ENCODE measurements at regions not wholly inside any gene's neighbourhood (a gene's known extent, or its start where the extent isn't known, plus 50 kb on each side); places are given as distances from the start of the nearest gene placed in this dataset.

DNA sequence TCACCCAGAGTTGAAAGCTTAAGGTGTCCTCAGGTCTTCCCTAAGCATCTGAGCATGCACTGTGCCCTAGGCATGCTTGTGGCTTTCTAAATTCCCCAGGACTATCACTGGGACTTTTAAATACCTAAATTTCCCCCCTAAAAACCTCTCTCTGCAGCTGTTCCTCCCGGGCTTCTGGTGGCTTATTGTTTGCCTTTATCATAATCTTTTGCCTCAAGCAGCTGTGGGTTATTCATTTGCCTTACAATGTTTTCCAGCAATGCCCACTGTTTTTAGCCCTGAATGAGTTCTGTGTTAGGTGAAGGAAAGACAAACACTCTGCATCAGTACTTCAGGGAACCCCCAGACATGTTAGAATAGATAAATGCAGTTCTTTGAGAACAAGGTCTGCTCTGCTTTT is 455.0 kb downstream of the ZIC3 start:
- Histone ChIP-seq H3K9me3 (no peaks in the 10 kb centered on the region), H3K4me3 (no peak overlapping the region), H3K36me3 (replicated peaks in 1 of 2; ENCODE audit: insufficient read depth in 1 of 2, low read depth in 2 of 2) (no peaks in the 10 kb centered on the region), H3K27ac (no peak overlapping the region), H3K4me1 (no peaks in the 10 kb centered on the region), H3K27me3 (no peaks in the 10 kb centered on the region)
- 9 to 10% methylated on average over 1 of the region's 1 CpG for WGBS, 2 donors
- intact Hi-C loops (cut with DNase I): no loop called here
- DNase-seq: no peak
- TF ChIP-seq, protein P1, sequence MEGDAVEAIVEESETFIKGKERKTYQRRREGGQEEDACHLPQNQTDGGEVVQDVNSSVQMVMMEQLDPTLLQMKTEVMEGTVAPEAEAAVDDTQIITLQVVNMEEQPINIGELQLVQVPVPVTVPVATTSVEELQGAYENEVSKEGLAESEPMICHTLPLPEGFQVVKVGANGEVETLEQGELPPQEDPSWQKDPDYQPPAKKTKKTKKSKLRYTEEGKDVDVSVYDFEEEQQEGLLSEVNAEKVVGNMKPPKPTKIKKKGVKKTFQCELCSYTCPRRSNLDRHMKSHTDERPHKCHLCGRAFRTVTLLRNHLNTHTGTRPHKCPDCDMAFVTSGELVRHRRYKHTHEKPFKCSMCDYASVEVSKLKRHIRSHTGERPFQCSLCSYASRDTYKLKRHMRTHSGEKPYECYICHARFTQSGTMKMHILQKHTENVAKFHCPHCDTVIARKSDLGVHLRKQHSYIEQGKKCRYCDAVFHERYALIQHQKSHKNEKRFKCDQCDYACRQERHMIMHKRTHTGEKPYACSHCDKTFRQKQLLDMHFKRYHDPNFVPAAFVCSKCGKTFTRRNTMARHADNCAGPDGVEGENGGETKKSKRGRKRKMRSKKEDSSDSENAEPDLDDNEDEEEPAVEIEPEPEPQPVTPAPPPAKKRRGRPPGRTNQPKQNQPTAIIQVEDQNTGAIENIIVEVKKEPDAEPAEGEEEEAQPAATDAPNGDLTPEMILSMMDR (IDR thresholded peaks at IDR 0.05): no peak
- TF ChIP-seq POLR2A (IDR thresholded peaks at IDR 0.05): no peak
- no peak for ATAC-seq

DNA sequence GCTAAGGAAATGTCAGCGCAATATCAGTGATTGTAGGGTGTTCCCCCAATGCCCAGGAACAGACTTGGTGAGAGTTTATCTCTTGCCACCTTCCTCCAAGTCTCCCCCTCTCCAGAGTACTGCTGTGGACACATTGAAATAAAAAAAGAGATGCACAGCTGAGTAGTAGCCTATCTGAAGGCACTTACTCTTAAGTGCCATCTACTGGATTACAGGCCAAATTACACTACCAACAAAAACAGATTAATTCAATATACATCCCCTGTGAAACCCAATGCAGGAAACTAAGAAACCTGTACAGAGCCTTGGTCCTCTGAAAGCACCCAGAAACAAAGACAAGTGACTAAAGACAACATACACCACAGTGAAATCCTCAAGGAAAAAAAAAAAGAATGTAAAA is 460.3 kb downstream of the ZIC3 start:
- WGBS, 2 donors: 88 to 100% methylated on average over 1 of the region's 1 CpG
- Histone ChIP-seq H3K4me1 (no peaks in the 10 kb centered on the region), H3K36me3 (replicated peaks in 1 of 2; ENCODE audit: insufficient read depth in 1 of 2, low read depth in 2 of 2) (no peaks in the 10 kb centered on the region), H3K27ac (no peak overlapping the region), H3K4me3 (no peak overlapping the region), H3K27me3 (no peaks in the 10 kb centered on the region), H3K9me3 (no peaks in the 10 kb centered on the region)
- intact Hi-C loops (cut with DNase I): no loop called here
- TF ChIP-seq, protein P1 (IDR thresholded peaks at IDR 0.05): peak in 5 of 7 experiments; percentile 12 to 45 (median 24)
- no peak for TF ChIP-seq POLR2A (IDR thresholded peaks at IDR 0.05)
- DNase-seq (no peak), ATAC-seq (no peak)

DNA sequence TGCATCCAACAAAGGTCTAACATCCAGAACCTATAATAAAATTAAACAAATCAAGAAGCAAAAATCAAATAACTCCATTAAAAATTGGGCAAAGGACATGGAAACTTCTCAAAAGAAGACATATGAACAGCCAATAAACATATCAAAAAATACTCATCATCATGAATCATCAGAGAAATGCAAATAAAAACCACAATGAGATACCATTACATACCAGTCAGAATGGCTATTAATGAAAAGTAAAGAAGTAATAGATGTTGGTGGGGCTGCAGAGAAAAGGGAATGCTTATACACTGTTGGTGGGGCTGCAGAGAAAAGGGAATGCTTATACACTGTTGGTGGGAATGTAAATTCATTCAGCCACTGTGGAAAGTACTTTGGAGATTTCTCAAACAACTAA is 465.8 kb downstream of the ZIC3 start:
- no peak for DNase-seq
- no peaks in the 10 kb centered on the region for H3K36me3 ChIP-seq (replicated peaks in 1 of 2; ENCODE audit: insufficient read depth in 1 of 2, low read depth in 2 of 2)
- ATAC-seq: no peak
- intact Hi-C loops (cut with DNase I): no loop called here
- TF ChIP-seq, protein P1 (IDR thresholded peaks at IDR 0.05): no peak
- no peak for TF ChIP-seq POLR2A (IDR thresholded peaks at IDR 0.05)
- no peak overlapping the region for H3K27ac ChIP-seq
- H3K4me3 ChIP-seq: no peak overlapping the region
- no peaks in the 10 kb centered on the region for H3K4me1 ChIP-seq
- H3K9me3 ChIP-seq: no peaks in the 10 kb centered on the region
- no peaks in the 10 kb centered on the region for H3K27me3 ChIP-seq

DNA sequence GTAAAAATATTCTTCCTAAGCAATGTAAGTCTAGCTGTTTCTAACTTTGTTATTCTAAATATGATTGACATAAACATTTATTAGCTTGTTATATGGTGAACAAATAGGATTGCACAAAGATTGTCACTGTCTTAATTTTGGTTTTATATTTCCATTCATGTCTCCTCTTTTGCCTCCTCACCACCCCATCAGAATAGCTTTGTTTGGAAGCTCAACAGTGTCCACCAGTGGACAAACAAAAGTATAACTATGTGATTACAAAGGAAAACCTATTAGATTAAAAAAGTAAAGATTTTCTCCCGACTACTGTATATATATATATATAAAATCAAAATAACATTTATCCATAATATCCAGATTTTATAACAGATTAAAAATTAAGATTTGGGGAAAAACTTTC is 468.2 kb downstream of the ZIC3 start:
- Histone ChIP-seq H3K9me3 (no peaks in the 10 kb centered on the region), H3K36me3 (replicated peaks in 1 of 2; ENCODE audit: insufficient read depth in 1 of 2, low read depth in 2 of 2) (no peaks in the 10 kb centered on the region), H3K27ac (no peak overlapping the region), H3K4me3 (no peak overlapping the region), H3K27me3 (no peaks in the 10 kb centered on the region), H3K4me1 (no peaks in the 10 kb centered on the region)
- ATAC-seq (no peak), DNase-seq (no peak)
- intact Hi-C loops (cut with DNase I): no loop called here
- TF ChIP-seq, protein P1 (IDR thresholded peaks at IDR 0.05): no peak
- no peak for TF ChIP-seq POLR2A (IDR thresholded peaks at IDR 0.05)
- 0 to 17% methylated on average over 1 of the region's 1 CpG for WGBS, 2 donors

DNA sequence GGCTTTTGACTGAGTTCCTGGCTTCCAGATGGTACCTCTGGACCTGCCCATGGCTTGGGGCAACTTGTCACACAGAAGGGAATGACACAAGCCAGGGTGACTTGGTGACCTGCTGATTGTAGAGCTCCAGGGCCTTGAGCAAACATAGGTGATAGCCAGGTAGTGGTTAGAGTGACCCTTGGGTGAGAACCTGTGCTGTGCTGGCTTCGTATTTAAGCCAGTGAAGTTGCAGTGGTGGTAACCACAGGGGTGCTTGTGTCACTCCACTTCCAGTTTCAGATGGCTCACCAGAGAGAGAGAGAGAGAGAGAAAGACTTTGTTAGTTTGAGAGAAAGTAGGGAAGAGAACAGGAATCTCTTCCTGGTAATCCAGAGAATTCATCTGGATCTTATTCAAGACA is 471.6 kb downstream of the ZIC3 start:
- no peak for ATAC-seq
- no peaks in the 10 kb centered on the region for H3K36me3 ChIP-seq (replicated peaks in 1 of 2; ENCODE audit: insufficient read depth in 1 of 2, low read depth in 2 of 2)
- intact Hi-C loops (cut with DNase I): no loop called here
- H3K4me3 ChIP-seq: no peak overlapping the region
- no peaks in the 10 kb centered on the region for H3K9me3 ChIP-seq
- no peak for DNase-seq
- TF ChIP-seq POLR2A (IDR thresholded peaks at IDR 0.05): no peak
- TF ChIP-seq, protein P1 (IDR thresholded peaks at IDR 0.05): no peak
- no peaks in the 10 kb centered on the region for H3K27me3 ChIP-seq
- H3K27ac ChIP-seq: no peak overlapping the region
- 17 to 30% methylated on average over 1 of the region's 1 CpG for WGBS, 2 donors
- H3K4me1 ChIP-seq: no peaks in the 10 kb centered on the region
